GM12892 (cell line): ENCODE measurements at regions not wholly inside any gene's neighbourhood (a gene's known extent, or its start where the extent isn't known, plus 50 kb on each side); places are given as distances from the start of the nearest gene placed in this dataset.

Experiments used
- POLR2A ChIP-seq: IDR thresholded peaks from 2 replicates; pipeline ENCODE4 v1.6.1; 2011; ENCODE audit warnings: low read depth, low read length, control low read depth
- POLR2AphosphoS5 ChIP-seq: IDR thresholded peaks from 2 replicates; pipeline ENCODE4 v1.6.1; 2011; ENCODE audit warnings: low read depth, low read length, control low read depth

DNA sequence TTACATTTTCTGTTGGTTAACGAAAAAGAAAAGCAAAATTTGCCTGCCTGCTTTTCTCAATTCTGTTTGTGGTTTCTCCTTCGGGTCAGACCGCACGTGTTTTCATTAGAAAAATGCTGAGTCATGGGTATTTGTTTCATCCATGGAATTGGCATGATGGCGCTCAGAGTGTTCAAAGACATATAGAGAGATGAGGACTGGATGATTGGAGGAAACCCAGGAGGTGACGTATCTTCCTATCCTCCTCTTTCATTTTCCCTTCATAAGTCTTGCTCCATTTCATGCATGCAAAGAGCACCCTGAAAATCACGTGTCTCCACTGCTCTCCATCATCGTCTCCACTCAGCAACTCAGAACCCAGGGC lies 353.8 kb upstream of the WWC1 start:
- TF ChIP-seq POLR2AphosphoS5, result no peak
- TF ChIP-seq POLR2A, result no peak
